Stimulated activated effector memory CD8-positive, alpha-beta T cell treated with anti-CD3 and anti-CD28 coated beads, Interleukin-12 subunit alpha, Interleukin-12 subunit beta, amount 100 ng/mL, for 72 hours (primary cell): ENCODE measurements at regions not wholly inside any gene's neighbourhood (a gene's known extent, or its start where the extent isn't known, plus 50 kb on each side); places are given as distances from the start of the nearest gene placed in this dataset.

ENCODE experiments used
- ATAC-seq: fragments of 150-1000 bp; cut with Tn5 transposase; 2 replicates; pipeline ENCODE4 v1.10.0; 2021
- DNase-seq, 2 donors: peaks; one replicate each; pipeline ENCODE4 v3.0.0; 2021 to 2022; ENCODE audit warnings: low spot score in 2 of 2
- H3K27ac Mint-ChIP-seq: one replicate; pipeline ENCODE4 v1.8.0; 2022; ENCODE audit warnings: mild to moderate bottlenecking, mixed read lengths
- H3K36me3 Mint-ChIP-seq: one replicate; pipeline ENCODE4 v1.8.0; 2022; ENCODE audit warnings: mild to moderate bottlenecking, mixed read lengths
- H3K4me1 Mint-ChIP-seq: one replicate; pipeline ENCODE4 v1.8.0; 2022; ENCODE audit warnings: mixed read lengths
- H3K4me3 Mint-ChIP-seq: one replicate; pipeline ENCODE4 v1.8.0; 2022; ENCODE audit warnings: mild to moderate bottlenecking, mixed read lengths
- H3K9me3 Mint-ChIP-seq: one replicate; pipeline ENCODE4 v1.8.0; 2022; ENCODE audit warnings: mixed read lengths

GRCh38 chr5:32654427-32654826 lies 56.7 kb upstream of the NPR3 start:
- ATAC-seq = peak; percentile 58
- Mint-ChIP-seq H3K4me1 (no peaks in the 10 kb centered on the region), H3K4me3 (no peak overlapping the region), H3K27ac (no peak overlapping the region), H3K36me3 (no peaks in the 10 kb centered on the region), H3K9me3 (peaks cover 3% of the 10 kb centered on the region)
- no peak for DNase-seq
